Astrocyte of the cerebellum (primary cell): ENCODE measurements at regions not wholly inside any gene's neighbourhood (a gene's known extent, or its start where the extent isn't known, plus 50 kb on each side); places are given as distances from the start of the nearest gene placed in this dataset.
A peak's percentile ranks its signal among the peaks of the same experiment; 100 is the strongest.

ENCODE experiments used
- DNase-seq: peaks from one replicate; pipeline ENCODE4 v3.0.0-alpha.2; 2011; ENCODE audit warnings: low read depth
- H3K4me3 ChIP-seq: 2 replicates; pipeline ENCODE4 v1.5.1; 2011; ENCODE audit warnings: mild to moderate bottlenecking, low read depth, low read length, moderate library complexity
- in situ Hi-C: cut with HindIII; loops from 2 replicates; pipeline ENCODE4 v1.10.0; 2017; ENCODE audit warnings: low sequenced_read_pairs
- TF ChIP-seq, protein P1 (sequence below): IDR thresholded peaks from 2 replicates; pipeline ENCODE4 v1.5.1; 2012; ENCODE audit warnings: low read length, low read depth, moderate library complexity, mild to moderate bottlenecking; ENCODE audit errors: missing control alignments

DNA sequence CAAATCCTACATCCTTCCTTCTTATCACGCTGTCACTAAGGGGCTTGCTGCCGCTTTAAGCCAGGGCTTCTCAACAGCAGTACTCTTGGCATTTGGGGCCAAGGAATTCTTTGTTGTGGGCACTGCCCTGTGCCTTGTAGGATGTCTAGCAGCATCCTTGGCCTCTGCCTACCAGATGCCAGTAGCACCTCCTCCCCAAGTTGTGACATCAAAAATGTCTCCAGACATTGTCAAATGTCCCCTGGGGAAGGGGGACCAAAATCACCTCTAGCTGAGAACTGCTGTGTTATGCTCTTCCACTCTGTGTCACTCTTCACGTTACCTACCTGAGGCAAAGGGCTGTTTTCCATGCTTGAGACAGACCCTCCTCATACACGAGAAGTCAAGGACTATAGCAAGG is 400.3 kb upstream of the POU3F1 start:
- TF ChIP-seq, protein P1, sequence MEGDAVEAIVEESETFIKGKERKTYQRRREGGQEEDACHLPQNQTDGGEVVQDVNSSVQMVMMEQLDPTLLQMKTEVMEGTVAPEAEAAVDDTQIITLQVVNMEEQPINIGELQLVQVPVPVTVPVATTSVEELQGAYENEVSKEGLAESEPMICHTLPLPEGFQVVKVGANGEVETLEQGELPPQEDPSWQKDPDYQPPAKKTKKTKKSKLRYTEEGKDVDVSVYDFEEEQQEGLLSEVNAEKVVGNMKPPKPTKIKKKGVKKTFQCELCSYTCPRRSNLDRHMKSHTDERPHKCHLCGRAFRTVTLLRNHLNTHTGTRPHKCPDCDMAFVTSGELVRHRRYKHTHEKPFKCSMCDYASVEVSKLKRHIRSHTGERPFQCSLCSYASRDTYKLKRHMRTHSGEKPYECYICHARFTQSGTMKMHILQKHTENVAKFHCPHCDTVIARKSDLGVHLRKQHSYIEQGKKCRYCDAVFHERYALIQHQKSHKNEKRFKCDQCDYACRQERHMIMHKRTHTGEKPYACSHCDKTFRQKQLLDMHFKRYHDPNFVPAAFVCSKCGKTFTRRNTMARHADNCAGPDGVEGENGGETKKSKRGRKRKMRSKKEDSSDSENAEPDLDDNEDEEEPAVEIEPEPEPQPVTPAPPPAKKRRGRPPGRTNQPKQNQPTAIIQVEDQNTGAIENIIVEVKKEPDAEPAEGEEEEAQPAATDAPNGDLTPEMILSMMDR = no peak
- no peak overlapping the region for H3K4me3 ChIP-seq
- no peak for DNase-seq
- in situ Hi-C loops = no loop called here

DNA sequence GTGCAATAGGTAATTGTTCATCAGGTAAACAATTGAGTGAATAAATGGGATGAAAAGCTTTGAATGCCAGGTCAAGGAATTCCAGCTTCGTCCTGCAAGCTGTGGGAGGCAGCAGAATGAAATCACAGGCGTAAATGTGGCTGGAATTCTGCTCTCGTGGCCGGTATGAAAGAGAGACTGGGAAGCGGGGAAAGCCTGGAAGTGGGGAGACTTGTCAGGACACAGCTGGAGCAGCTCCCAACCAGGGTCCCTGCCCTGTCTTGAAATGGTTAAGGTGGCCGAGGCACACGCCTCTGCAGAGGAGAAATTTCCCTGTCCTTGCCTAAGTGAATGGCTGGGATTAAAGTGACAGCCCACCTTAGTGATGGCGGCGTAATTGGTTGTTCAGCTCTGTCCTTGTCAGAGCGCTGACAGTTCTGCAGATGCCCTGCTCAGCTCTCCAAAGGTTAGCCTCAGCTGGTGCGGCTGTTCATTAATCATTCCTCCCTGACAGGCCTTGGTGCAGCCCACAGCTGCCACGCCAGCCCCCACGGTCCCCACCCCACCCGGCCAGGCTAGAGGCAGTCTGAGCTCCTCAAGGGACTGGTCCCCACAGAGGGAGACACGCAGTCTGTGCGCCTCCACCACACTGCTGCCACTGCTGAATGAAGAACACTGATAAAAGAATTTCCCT is 398.3 kb upstream of the POU3F1 start:
- TF ChIP-seq, protein P1 = no peak
- DNase-seq = no peak
- in situ Hi-C loops = no loop called here
- H3K4me3 ChIP-seq = no peak overlapping the region

DNA sequence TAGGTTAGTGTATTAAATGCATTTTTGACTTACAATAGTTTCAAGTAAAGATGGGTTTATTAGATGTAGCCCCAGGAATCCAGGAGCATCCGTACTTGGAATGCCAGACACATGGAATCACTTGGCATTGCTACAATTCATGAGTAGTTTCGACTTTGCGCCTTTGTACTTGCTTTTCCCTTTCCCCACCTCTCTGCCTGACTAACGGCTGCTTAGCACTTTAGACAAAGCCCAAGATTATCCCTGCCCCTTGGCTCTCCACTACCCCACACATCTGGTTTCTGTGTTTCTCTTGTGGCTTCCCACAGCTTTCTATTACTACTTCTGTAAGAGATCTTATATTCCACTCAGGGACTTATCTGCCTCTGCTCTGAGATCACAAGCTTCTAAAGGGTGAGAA is 397.7 kb upstream of the POU3F1 start:
- in situ Hi-C loops = no loop called here
- peak; percentile 94 for DNase-seq
- no peak overlapping the region for H3K4me3 ChIP-seq
- TF ChIP-seq, protein P1 = no peak

DNA sequence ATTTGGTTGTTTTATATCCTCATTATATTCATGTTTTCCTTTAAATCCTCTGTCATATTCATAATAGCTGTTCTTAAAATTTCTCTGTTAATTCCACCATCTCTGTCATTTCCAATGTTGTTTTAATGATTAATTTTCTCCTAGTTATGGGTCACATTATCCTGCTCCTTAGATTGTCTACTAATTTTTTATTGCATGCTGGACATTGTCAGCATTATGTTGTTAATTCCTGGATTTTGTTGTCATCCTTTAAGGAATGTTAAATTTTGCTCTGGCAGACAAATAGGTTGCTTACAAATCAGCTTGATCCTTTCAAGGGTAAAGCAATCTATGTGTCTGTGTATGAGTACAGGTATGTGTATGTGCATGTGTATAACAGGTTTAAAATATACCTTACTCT is 393.8 kb upstream of the POU3F1 start:
- TF ChIP-seq, protein P1 = no peak
- H3K4me3 ChIP-seq = no peak overlapping the region
- in situ Hi-C loops = no loop called here
- DNase-seq = no peak

DNA sequence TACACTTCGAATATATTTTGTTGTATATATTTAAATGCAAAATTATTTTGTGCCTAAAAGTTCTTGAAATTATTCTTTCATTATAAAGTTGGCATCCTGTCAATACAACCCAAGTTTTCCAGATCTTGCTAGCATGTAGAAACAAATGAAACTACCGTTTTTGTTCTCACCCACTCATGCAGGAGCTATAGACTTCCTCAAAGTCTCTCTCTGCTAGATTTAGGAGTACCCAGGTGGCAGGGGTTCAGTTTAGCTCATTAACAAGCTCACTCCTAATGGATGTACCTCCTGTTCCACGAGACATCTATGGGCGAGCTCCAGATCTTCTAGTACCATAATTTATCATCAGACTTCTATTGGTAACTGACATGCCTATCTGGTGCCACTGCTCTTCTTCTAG is 390.2 kb upstream of the POU3F1 start:
- TF ChIP-seq, protein P1 = no peak
- no peak overlapping the region for H3K4me3 ChIP-seq
- DNase-seq = no peak
- in situ Hi-C loops = no loop called here

DNA sequence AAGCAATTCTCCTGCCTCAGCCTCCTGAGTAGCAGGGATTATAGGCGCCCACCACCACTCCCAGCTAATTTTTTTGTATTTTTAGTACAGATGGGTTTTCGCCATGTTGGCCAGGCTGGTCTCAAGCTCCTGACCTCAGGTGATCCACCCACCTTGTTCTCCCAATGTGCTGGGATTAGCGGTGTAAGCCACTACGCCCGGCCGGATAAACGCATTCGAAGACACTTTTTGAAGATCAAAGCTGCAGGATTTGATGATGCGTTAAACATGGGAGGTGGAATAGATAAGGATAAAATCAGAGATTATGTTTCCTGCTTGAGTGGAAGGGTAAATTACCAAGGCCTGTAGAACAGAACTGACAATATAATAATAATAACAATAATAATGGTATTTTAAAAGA is 389.4 kb upstream of the POU3F1 start:
- H3K4me3 ChIP-seq = no peak overlapping the region
- no peak for DNase-seq
- in situ Hi-C loops = no loop called here
- TF ChIP-seq, protein P1 = no peak
